KBM-7 (cell line): ENCODE measurements at regions not wholly inside any gene's neighbourhood (a gene's known extent, or its start where the extent isn't known, plus 50 kb on each side); places are given as distances from the start of the nearest gene placed in this dataset.
A peak's percentile ranks its signal among the peaks of the same experiment; 100 is the strongest.
"Not testable (repeated sequence)": the region's sequence is repeated elsewhere in the genome, so short reads cannot be mapped to it uniquely, and the experiment has no call there.

ENCODE experiments used
- DNase-seq: peaks from one replicate; pipeline ENCODE4 v3.0.0-alpha.2; 2015
- in situ Hi-C: fragments of 300-500 bp; cut with MboI; formaldehyde crosslinking; loops from 2 replicates; pipeline ENCODE4 v1.14.3; 2020; ENCODE audit warnings: low sequenced_read_pairs, low pct_unique_long_range_greater_than_20kb, mixed read lengths

GRCh38 chr6:126643352-126643751, 303.4 kb downstream of the CENPW start:
- in situ Hi-C loops = no loop called here
- DNase-seq = no peak

- in situ Hi-C loops = no loop called here
- no peak for DNase-seq
Observed at GRCh38 chr6:126650931-126651330, 311.0 kb downstream of the CENPW start.

GRCh38 chr6:126657561-126658175, 317.8 kb downstream of the CENPW start:
- peak; percentile 12 for DNase-seq
- in situ Hi-C loops = no loop called here

GRCh38 chr6:126660376-126660775, 320.5 kb downstream of the CENPW start:
- no peak for DNase-seq
- in situ Hi-C loops = no loop called here

- no peak for DNase-seq
- in situ Hi-C loops = no loop called here
Observed at GRCh38 chr6:126661646-126662045, 321.7 kb downstream of the CENPW start.

GRCh38 chr6:126662966-126663365, 323.1 kb downstream of the CENPW start:
- in situ Hi-C loops = no loop called here
- DNase-seq = no peak

GRCh38 chr6:126664271-126664670, 324.4 kb downstream of the CENPW start:
- DNase-seq = no peak

GRCh38 chr6:126665551-126665950, 325.6 kb downstream of the CENPW start:
- no peak for DNase-seq
- in situ Hi-C loops = no loop called here

More at GRCh38 chr6:126664271-126664670, 324.4 kb downstream of the CENPW start:
- in situ Hi-C loops = no loop called here

- in situ Hi-C loops = no loop called here
- no peak for DNase-seq
Observed at GRCh38 chr6:126667071-126667470, 327.2 kb downstream of the CENPW start.

GRCh38 chr6:126667728-126668127, 327.8 kb downstream of the CENPW start:
- in situ Hi-C loops = no loop called here
- no peak for DNase-seq

GRCh38 chr6:126672649-126673048, 332.7 kb downstream of the CENPW start:
- in situ Hi-C loops = no loop called here
- no peak for DNase-seq

GRCh38 chr6:126673749-126674148, 333.8 kb downstream of the CENPW start:
- in situ Hi-C loops, DNase-seq: not testable (repeated sequence)

GRCh38 chr6:126682440-126682839, 342.5 kb downstream of the CENPW start:
- in situ Hi-C loops = no loop called here
- no peak for DNase-seq

GRCh38 chr6:126685182-126685581, 345.3 kb downstream of the CENPW start:
- in situ Hi-C loops = no loop called here

GRCh38 chr6:126696921-126697693, 357.2 kb downstream of the CENPW start:
- in situ Hi-C loops = no loop called here
- DNase-seq = no peak

More at GRCh38 chr6:126685182-126685581, 345.3 kb downstream of the CENPW start:
- no peak for DNase-seq

GRCh38 chr6:126698732-126699240, 358.9 kb downstream of the CENPW start:
- in situ Hi-C loops = no loop called here
- DNase-seq = no peak

GRCh38 chr6:126701676-126702560, 362.0 kb downstream of the CENPW start:
- DNase-seq = peak; percentile 7

GRCh38 chr6:126716032-126716431, 376.1 kb downstream of the CENPW start:
- no peak for DNase-seq
- in situ Hi-C loops = no loop called here

More at GRCh38 chr6:126701676-126702560, 362.0 kb downstream of the CENPW start:
- in situ Hi-C loops = no loop called here

- DNase-seq = no peak
- in situ Hi-C loops = no loop called here
Observed at GRCh38 chr6:126716826-126717509, 377.1 kb downstream of the CENPW start.
